Gastrocnemius medialis (tissue), 4 donors: ENCODE measurements at regions not wholly inside any gene's neighbourhood (a gene's known extent, or its start where the extent isn't known, plus 50 kb on each side); places are given as distances from the start of the nearest gene placed in this dataset.

Source experiments
- CTCF ChIP-seq, 5 experiments: fragments of 450-650 bp in 3 of 5; fragments of 200-600 bp in 2 of 5; sonication (generic) in 2 of 5; IDR thresholded peaks in 4 of 5; conservative IDR thresholded peaks in 1 of 5; 1 replicate in 4 of 5; 2 replicates in 1 of 5; pipeline ENCODE4 v1.5.1; 2016 to 2019; ENCODE audit warnings: antibody characterized with exemption in 5 of 5, mild to moderate bottlenecking in 3 of 5, moderate library complexity in 3 of 5
- POLR2A ChIP-seq, 2 donors: fragments of 450-650 bp; IDR thresholded peaks; one replicate each; pipeline ENCODE4 v1.6.1; 2017; ENCODE audit warnings: antibody characterized with exemption in 2 of 2, mild to moderate bottlenecking in 2 of 2, moderate library complexity in 2 of 2

- TF ChIP-seq CTCF (IDR thresholded peaks at IDR 0.05 in 4 of 5, conservative IDR thresholded peaks at IDR 0.05 in 1 of 5) (no peak), POLR2A (IDR thresholded peaks at IDR 0.05) (no peak)
Observed at GRCh38 chr6:56733211-56733697, 90.6 kb upstream of the DST start.
